Colonic mucosa (tissue), 4 donors: ENCODE measurements at regions not wholly inside any gene's neighbourhood (a gene's known extent, or its start where the extent isn't known, plus 50 kb on each side); places are given as distances from the start of the nearest gene placed in this dataset.
"Not testable (repeated sequence)": the region's sequence is repeated elsewhere in the genome, so short reads cannot be mapped to it uniquely, and the experiment has no call there.

Experiments used
- DNase-seq: peaks from one replicate; pipeline ENCODE4 v3.0.0-alpha.2; 2020
- H3K27ac ChIP-seq: fragments of 200-600 bp; one replicate; pipeline ENCODE4 v1.8.0; 2021
- H3K27me3 ChIP-seq: fragments of 200-600 bp; one replicate; pipeline ENCODE4 v1.8.0; 2021
- H3K36me3 ChIP-seq: fragments of 200-600 bp; one replicate; pipeline ENCODE4 v1.8.0; 2021
- H3K4me1 ChIP-seq: fragments of 200-600 bp; one replicate; pipeline ENCODE4 v1.8.0; 2021; ENCODE audit warnings: mild to moderate bottlenecking
- H3K4me3 ChIP-seq: fragments of 200-600 bp; one replicate; pipeline ENCODE4 v1.8.0; 2021
- H3K9ac ChIP-seq, 2 donors: one replicate each; pipeline ENCODE4 v1.7.0; 2013; ENCODE audit warnings: control low read depth in 2 of 2, low read depth in 2 of 2, low read length in 2 of 2
- H3K9me3 ChIP-seq: fragments of 200-600 bp; one replicate; pipeline ENCODE4 v1.8.0; 2021
- intact Hi-C: fragments of 100-400 bp; cut with DNase I; formaldehyde crosslinking; loops from one replicate; pipeline ENCODE4 v1.14.1; 2022
- TF ChIP-seq, protein P1 (sequence below): fragments of 200-600 bp; IDR thresholded peaks from one replicate; pipeline ENCODE4 v1.8.0; 2022; ENCODE audit warnings: antibody characterized with exemption, mild to moderate bottlenecking
- donor health status: healthy.
- donor health status: DM: no; HTN: no; CAD: no.
- donor health status: DM: no; HTN: no; CAD: no.

DNA sequence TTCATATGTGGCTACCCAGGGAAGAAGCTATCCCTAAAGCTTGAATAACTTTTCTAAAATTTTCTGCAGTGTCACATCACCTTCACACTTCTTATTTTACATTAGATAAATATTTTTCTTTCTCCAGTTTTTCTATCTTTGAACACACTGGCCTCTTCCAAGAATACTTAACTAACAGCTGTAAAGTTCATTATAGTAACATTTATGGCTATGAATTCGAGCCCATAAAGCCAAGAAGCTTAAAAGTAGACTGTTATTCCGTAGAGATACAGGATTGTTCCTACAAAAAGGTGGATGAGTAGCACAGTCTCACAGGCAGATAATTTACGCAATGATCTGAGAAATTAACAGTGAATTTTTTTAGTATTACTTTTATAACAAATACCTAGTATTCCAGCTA, 55.7 kb upstream of the BMP5 start:
- Histone ChIP-seq H3K9ac (no peak overlapping the region), H3K4me1 (no peaks in the 10 kb centered on the region), H3K4me3 (no peak overlapping the region), H3K36me3 (no peaks in the 10 kb centered on the region), H3K27ac (no peak overlapping the region), H3K27me3 (no peaks in the 10 kb centered on the region), H3K9me3 (no peaks in the 10 kb centered on the region)
- intact Hi-C loops: no loop called here
- DNase-seq: no peak
- TF ChIP-seq, protein P1, sequence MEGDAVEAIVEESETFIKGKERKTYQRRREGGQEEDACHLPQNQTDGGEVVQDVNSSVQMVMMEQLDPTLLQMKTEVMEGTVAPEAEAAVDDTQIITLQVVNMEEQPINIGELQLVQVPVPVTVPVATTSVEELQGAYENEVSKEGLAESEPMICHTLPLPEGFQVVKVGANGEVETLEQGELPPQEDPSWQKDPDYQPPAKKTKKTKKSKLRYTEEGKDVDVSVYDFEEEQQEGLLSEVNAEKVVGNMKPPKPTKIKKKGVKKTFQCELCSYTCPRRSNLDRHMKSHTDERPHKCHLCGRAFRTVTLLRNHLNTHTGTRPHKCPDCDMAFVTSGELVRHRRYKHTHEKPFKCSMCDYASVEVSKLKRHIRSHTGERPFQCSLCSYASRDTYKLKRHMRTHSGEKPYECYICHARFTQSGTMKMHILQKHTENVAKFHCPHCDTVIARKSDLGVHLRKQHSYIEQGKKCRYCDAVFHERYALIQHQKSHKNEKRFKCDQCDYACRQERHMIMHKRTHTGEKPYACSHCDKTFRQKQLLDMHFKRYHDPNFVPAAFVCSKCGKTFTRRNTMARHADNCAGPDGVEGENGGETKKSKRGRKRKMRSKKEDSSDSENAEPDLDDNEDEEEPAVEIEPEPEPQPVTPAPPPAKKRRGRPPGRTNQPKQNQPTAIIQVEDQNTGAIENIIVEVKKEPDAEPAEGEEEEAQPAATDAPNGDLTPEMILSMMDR: no peak

DNA sequence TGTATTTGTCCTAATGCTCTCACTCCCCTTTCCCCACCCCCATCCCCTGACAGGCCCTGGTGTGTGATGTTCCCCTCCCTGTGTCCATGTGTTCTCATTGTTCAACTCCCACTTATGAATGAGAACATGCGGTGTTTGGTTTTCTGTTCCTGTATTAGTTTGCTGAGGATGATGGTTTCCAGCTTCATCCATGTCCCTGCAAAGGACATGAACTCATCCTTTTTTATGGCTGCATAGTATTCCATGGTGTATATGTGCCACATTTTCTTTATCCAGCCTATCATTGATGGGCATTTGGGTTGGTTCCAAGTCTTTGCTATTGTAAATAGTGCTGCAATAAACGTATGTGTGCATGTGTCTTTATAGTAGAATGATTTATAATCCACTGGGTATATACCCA, 52.3 kb upstream of the BMP5 start:
- H3K9me3 ChIP-seq, H3K4me1 ChIP-seq, H3K9ac ChIP-seq, intact Hi-C loops, H3K36me3 ChIP-seq, H3K27me3 ChIP-seq, DNase-seq, H3K27ac ChIP-seq, H3K4me3 ChIP-seq: not testable (repeated sequence)

DNA sequence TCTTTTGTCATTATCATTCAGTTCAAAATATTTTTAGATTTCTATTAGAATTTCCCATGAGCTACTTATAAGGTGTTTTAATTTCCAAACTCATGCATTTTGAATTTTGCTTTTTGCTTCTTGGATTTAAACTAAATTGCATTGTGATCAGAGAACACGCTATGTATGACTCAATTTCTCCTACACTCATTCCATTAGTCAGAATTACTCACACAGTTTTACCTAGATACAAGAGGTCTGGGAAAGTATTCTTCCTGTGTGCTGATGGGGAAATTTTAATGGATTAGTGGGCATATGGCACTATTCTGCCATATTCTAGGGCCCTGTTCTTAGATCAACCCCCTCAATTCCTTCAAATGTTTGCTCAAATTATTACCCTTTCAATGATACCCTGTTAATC, 49.9 kb upstream of the BMP5 start:
- Histone ChIP-seq H3K27me3 (no peaks in the 10 kb centered on the region), H3K27ac (no peak overlapping the region), H3K9me3 (no peaks in the 10 kb centered on the region), H3K9ac (no peak overlapping the region), H3K4me3 (no peak overlapping the region), H3K36me3 (no peaks in the 10 kb centered on the region), H3K4me1 (no peaks in the 10 kb centered on the region)
- DNase-seq: no peak
- TF ChIP-seq, protein P1: no peak
- intact Hi-C loops: no loop called here
